ENCODE measurements at regions not wholly inside any gene's neighbourhood (a gene's known extent, or its start where the extent isn't known, plus 50 kb on each side); places are given as distances from the start of the nearest gene placed in this dataset.
"Not testable (repeated sequence)": the region's sequence is repeated elsewhere in the genome, so short reads cannot be mapped to it uniquely, and the experiment has no call there.

- ATAC-seq (peak; percentile 96), DNase-seq (ENCODE audit: low spot score in 2 of 2) (peak; percentile 86 to 91)
- not testable (repeated sequence) for H3K36me3 Mint-ChIP-seq, H3K9me3 Mint-ChIP-seq, H3K27ac Mint-ChIP-seq, H3K4me1 Mint-ChIP-seq
- peak overlapping the region; percentile 42 for H3K4me3 Mint-ChIP-seq
Observed at GRCh38 chr1:121097127-121097866, 86.8 kb downstream of the FAM72B start.

- ATAC-seq; H3K27ac Mint-ChIP-seq; H3K36me3 Mint-ChIP-seq; H3K4me1 Mint-ChIP-seq; H3K9me3 Mint-ChIP-seq; DNase-seq (ENCODE audit: low spot score in 2 of 2): not testable (repeated sequence)
- peak overlapping the region; percentile 42 for H3K4me3 Mint-ChIP-seq
Observed at GRCh38 chr1:121097867-121098215, 86.3 kb downstream of the FAM72B start.

- H3K36me3 Mint-ChIP-seq; ATAC-seq; H3K27ac Mint-ChIP-seq; H3K4me1 Mint-ChIP-seq; H3K9me3 Mint-ChIP-seq; H3K4me3 Mint-ChIP-seq; DNase-seq (ENCODE audit: low spot score in 2 of 2): not testable (repeated sequence)
Observed at GRCh38 chr1:121109025-121109424, 75.1 kb downstream of the FAM72B start.

- not testable (repeated sequence) for H3K9me3 Mint-ChIP-seq, H3K27ac Mint-ChIP-seq, H3K4me3 Mint-ChIP-seq, H3K4me1 Mint-ChIP-seq, H3K36me3 Mint-ChIP-seq
- DNase-seq (ENCODE audit: low spot score in 2 of 2) (peak in 1 of 2 donors; percentile 8), ATAC-seq (peak; percentile 81)
Observed at GRCh38 chr1:121116522-121117297, 67.4 kb downstream of the FAM72B start.

GRCh38 chr1:121117298-121117611 lies 66.9 kb downstream of the FAM72B start:
- peak in 1 of 2 donors; percentile 2 for DNase-seq (ENCODE audit: low spot score in 2 of 2)
- ATAC-seq: peak; percentile 71
- H3K36me3 Mint-ChIP-seq, H3K9me3 Mint-ChIP-seq, H3K4me1 Mint-ChIP-seq, H3K27ac Mint-ChIP-seq, H3K4me3 Mint-ChIP-seq: not testable (repeated sequence)

- H3K27ac Mint-ChIP-seq; H3K36me3 Mint-ChIP-seq; H3K4me1 Mint-ChIP-seq; DNase-seq (ENCODE audit: low spot score in 2 of 2); H3K9me3 Mint-ChIP-seq: not testable (repeated sequence)
- H3K4me3 Mint-ChIP-seq: peak overlapping the region; percentile 43
- peak; percentile 37 for ATAC-seq
Observed at GRCh38 chr1:121117622-121118479, 66.3 kb downstream of the FAM72B start.

All from stimulated activated effector memory CD8-positive, alpha-beta T cell treated with anti-CD3 and anti-CD28 coated beads, Interleukin-12 subunit alpha, Interleukin-12 subunit beta, amount 100 ng/mL, for 72 hours (primary cell).